ENCODE measurements at regions not wholly inside any gene's neighbourhood (a gene's known extent, or its start where the extent isn't known, plus 50 kb on each side); places are given as distances from the start of the nearest gene placed in this dataset.

DNA sequence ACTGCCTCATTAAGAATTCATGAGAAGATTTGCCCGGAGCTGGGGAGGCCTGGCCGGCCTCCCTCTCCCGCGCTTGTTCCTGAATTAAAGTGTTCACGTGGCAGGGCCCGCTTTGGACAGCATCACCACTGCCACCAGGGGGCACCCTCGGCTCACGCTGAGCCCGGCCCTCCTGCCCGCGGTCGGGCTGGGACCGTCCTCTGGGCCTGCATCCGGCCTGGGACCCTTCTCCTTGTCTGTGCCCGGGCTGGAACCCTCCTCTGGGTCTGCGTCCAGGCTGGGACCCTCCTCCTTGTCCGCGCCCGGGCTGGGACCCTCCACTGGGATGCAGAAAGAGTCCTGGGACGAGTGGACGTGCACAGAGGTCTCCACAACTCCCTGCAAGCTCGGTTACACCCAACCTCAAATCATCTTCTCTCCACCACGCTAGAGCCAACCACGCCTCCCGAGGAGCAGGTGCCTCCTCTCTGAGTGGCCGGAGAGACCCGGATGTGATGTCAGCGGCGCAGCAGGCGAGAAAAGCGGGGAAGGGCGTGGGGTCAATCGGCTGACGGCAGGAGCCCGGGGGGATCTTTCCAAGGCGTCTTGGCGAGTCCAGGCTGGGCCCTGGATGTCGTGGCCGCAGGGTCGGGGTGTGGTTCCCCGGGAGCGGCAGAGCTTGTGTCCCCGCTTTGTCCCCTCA, 50.9 kb upstream of the DACT2 start (continued):
- 0 out of 2 replicates have a peak, but pooled peaks have one; percentile 23 for TF ChIP-seq RAD51 (IDR thresholded peaks at IDR 0.05; ENCODE audit: borderline replicate concordance, low read depth)
- TF ChIP-seq, protein P1, sequence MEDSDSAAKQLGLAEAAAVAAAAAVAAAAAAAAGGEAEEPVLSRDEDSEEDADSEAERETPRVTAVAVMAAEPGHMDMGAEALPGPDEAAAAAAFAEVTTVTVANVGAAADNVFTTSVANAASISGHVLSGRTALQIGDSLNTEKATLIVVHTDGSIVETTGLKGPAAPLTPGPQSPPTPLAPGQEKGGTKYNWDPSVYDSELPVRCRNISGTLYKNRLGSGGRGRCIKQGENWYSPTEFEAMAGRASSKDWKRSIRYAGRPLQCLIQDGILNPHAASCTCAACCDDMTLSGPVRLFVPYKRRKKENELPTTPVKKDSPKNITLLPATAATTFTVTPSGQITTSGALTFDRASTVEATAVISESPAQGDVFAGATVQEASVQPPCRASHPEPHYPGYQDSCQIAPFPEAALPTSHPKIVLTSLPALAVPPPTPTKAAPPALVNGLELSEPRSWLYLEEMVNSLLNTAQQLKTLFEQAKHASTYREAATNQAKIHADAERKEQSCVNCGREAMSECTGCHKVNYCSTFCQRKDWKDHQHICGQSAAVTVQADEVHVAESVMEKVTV (CRISPR knock-in tag; IDR thresholded peaks at IDR 0.05) = peak; percentile 70
- TF ChIP-seq ZBTB1 (CRISPR knock-in tag; IDR thresholded peaks at IDR 0.05; ENCODE audit: borderline replicate concordance, low read depth) = no peak
- TF ChIP-seq CTCF (IDR thresholded peaks at IDR 0.05 in 2 of 3, conservative IDR thresholded peaks at IDR 0.05 in 1 of 3; ENCODE audit: insufficient read depth in 2 of 3, low read depth in 1 of 3, low read length in 3 of 3) = peak; percentile 90 to 93 (median 92)
- no peak for TF ChIP-seq HDAC6 (IDR thresholded peaks at IDR 0.05; ENCODE audit: low read depth, low read length)
- TF ChIP-seq CBX8 (IDR thresholded peaks at IDR 0.05; ENCODE audit: borderline replicate concordance, extremely low read depth, low read depth, low read length, poor library complexity, severe bottlenecking) = no peak
- TF ChIP-seq, protein P2, sequence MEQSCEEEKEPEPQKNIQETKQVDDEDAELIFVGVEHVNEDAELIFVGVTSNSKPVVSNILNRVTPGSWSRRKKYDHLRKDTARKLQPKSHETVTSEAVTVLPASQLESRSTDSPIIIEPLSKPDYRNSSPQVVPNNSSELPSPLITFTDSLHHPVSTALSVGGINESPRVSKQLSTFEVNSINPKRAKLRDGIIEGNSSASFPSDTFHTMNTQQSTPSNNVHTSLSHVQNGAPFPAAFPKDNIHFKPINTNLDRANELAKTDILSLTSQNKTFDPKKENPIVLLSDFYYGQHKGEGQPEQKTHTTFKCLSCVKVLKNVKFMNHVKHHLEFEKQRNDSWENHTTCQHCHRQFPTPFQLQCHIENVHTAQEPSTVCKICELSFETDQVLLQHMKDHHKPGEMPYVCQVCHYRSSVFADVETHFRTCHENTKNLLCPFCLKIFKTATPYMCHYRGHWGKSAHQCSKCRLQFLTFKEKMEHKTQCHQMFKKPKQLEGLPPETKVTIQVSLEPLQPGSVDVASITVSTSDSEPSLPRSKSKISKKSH (CRISPR knock-in tag; IDR thresholded peaks at IDR 0.05) = no peak
- TF ChIP-seq ZNF121 (CRISPR knock-in tag; conservative IDR thresholded peaks at IDR 0.05) = no peak
- TF ChIP-seq THRAP3 (IDR thresholded peaks at IDR 0.05; ENCODE audit: borderline replicate concordance) = no peak
- TF ChIP-seq, protein P3, sequence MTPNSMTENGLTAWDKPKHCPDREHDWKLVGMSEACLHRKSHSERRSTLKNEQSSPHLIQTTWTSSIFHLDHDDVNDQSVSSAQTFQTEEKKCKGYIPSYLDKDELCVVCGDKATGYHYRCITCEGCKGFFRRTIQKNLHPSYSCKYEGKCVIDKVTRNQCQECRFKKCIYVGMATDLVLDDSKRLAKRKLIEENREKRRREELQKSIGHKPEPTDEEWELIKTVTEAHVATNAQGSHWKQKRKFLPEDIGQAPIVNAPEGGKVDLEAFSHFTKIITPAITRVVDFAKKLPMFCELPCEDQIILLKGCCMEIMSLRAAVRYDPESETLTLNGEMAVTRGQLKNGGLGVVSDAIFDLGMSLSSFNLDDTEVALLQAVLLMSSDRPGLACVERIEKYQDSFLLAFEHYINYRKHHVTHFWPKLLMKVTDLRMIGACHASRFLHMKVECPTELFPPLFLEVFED (CRISPR knock-in tag; conservative IDR thresholded peaks at IDR 0.05) = no peak
- TF ChIP-seq RAD21 (CRISPR knock-in tag; conservative IDR thresholded peaks at IDR 0.05 in 1 of 2, IDR thresholded peaks at IDR 0.05 in 1 of 2) = peak; percentile 87 to 92
- TF ChIP-seq YBX1 (IDR thresholded peaks at IDR 0.05) = no peak
- peak; percentile 37; the same call in 1 of the 2 replicates for TF ChIP-seq USF1 (CRISPR knock-in tag; IDR thresholded peaks at IDR 0.05)
- no peak for TF ChIP-seq SMAD3 (CRISPR knock-in tag; conservative IDR thresholded peaks at IDR 0.05)
- no peak for TF ChIP-seq MTA2 (IDR thresholded peaks at IDR 0.05; ENCODE audit: low read depth)
- TF ChIP-seq, protein P4, sequence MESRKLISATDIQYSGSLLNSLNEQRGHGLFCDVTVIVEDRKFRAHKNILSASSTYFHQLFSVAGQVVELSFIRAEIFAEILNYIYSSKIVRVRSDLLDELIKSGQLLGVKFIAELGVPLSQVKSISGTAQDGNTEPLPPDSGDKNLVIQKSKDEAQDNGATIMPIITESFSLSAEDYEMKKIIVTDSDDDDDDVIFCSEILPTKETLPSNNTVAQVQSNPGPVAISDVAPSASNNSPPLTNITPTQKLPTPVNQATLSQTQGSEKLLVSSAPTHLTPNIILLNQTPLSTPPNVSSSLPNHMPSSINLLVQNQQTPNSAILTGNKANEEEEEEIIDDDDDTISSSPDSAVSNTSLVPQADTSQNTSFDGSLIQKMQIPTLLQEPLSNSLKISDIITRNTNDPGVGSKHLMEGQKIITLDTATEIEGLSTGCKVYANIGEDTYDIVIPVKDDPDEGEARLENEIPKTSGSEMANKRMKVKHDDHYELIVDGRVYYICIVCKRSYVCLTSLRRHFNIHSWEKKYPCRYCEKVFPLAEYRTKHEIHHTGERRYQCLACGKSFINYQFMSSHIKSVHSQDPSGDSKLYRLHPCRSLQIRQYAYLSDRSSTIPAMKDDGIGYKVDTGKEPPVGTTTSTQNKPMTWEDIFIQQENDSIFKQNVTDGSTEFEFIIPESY (CRISPR knock-in tag; IDR thresholded peaks at IDR 0.05) = no peak
- no peak for TF ChIP-seq C11orf30 (IDR thresholded peaks at IDR 0.05; ENCODE audit: low read depth)
- TF ChIP-seq WHSC1 (IDR thresholded peaks at IDR 0.05; ENCODE audit: low read length) = no peak
